Activated T-helper 1 cell treated with Interleukin-2 at 50 U/mL for 16 hours (primary cell): ENCODE measurements at regions not wholly inside any gene's neighbourhood (a gene's known extent, or its start where the extent isn't known, plus 50 kb on each side); places are given as distances from the start of the nearest gene placed in this dataset.
"Not testable (repeated sequence)": the region's sequence is repeated elsewhere in the genome, so short reads cannot be mapped to it uniquely, and the experiment has no call there.

Source experiments
- DNase-seq: peaks from one replicate; pipeline ENCODE4 v3.0.0-alpha.2; 2020; ENCODE audit warnings: low read depth

GRCh38 chr3:104396974-104397669 lies 969.6 kb upstream of the ALCAM start:
- no peak for DNase-seq

GRCh38 chr3:104397713-104398112 lies 969.0 kb upstream of the ALCAM start:
- DNase-seq = no peak

- no peak for DNase-seq
Observed at GRCh38 chr3:104402902-104403301, 963.8 kb upstream of the ALCAM start.

GRCh38 chr3:104411757-104412156 lies 955.0 kb upstream of the ALCAM start:
- no peak for DNase-seq

GRCh38 chr3:104412608-104413580 lies 953.8 kb upstream of the ALCAM start:
- no peak for DNase-seq

- DNase-seq = no peak
Observed at GRCh38 chr3:104428337-104428925, 938.3 kb upstream of the ALCAM start.

GRCh38 chr3:104429727-104430126 lies 937.0 kb upstream of the ALCAM start:
- no peak for DNase-seq

GRCh38 chr3:104436506-104436905 lies 930.2 kb upstream of the ALCAM start:
- no peak for DNase-seq

GRCh38 chr3:104437131-104437750 lies 929.5 kb upstream of the ALCAM start:
- DNase-seq = no peak

- no peak for DNase-seq
Observed at GRCh38 chr3:104437891-104438290, 928.8 kb upstream of the ALCAM start.

GRCh38 chr3:104438706-104439105 lies 928.0 kb upstream of the ALCAM start:
- DNase-seq = no peak

- not testable (repeated sequence) for DNase-seq
Observed at GRCh38 chr3:104445252-104445919, 921.3 kb upstream of the ALCAM start.

- no peak for DNase-seq
Observed at GRCh38 chr3:104447681-104448080, 919.0 kb upstream of the ALCAM start.

- no peak for DNase-seq
Observed at GRCh38 chr3:104452697-104453096, 914.0 kb upstream of the ALCAM start.

- no peak for DNase-seq
Observed at GRCh38 chr3:104458657-104459056, 908.1 kb upstream of the ALCAM start.

GRCh38 chr3:104460477-104461406 lies 906.0 kb upstream of the ALCAM start:
- no peak for DNase-seq

- no peak for DNase-seq
Observed at GRCh38 chr3:104461431-104461830, 905.3 kb upstream of the ALCAM start.

- DNase-seq = no peak
Observed at GRCh38 chr3:104472221-104472620, 894.5 kb upstream of the ALCAM start.

- DNase-seq = no peak
Observed at GRCh38 chr3:104474011-104474410, 892.7 kb upstream of the ALCAM start.

- no peak for DNase-seq
Observed at GRCh38 chr3:104503022-104503421, 863.7 kb upstream of the ALCAM start.
